Right renal cortex interstitium (tissue), 3 donors: ENCODE measurements at regions not wholly inside any gene's neighbourhood (a gene's known extent, or its start where the extent isn't known, plus 50 kb on each side); places are given as distances from the start of the nearest gene placed in this dataset.
"Not testable (repeated sequence)": the region's sequence is repeated elsewhere in the genome, so short reads cannot be mapped to it uniquely, and the experiment has no call there.

Experiments
- DNase-seq, 3 donors: peaks; one replicate each; pipeline ENCODE4 v3.0.0-alpha.2; 2013; ENCODE audit warnings: low read depth in 3 of 3, low spot score in 2 of 3

GRCh38 chr2:83016343-83017110, 1442.6 kb downstream of the SUCLG1 start:
- DNase-seq = no peak

GRCh38 chr2:83015900-83016299, 1443.2 kb downstream of the SUCLG1 start:
- DNase-seq = no peak

- no peak for DNase-seq
Observed at GRCh38 chr2:83015035-83015715, 1443.9 kb downstream of the SUCLG1 start.

GRCh38 chr2:83014462-83014861, 1444.6 kb downstream of the SUCLG1 start:
- no peak for DNase-seq

- DNase-seq = no peak
Observed at GRCh38 chr2:83006961-83007360, 1452.1 kb downstream of the SUCLG1 start.

- DNase-seq = no peak
Observed at GRCh38 chr2:83003555-83003954, 1455.5 kb downstream of the SUCLG1 start.

- DNase-seq = peak in 1 of 3 donors; percentile 27
Observed at GRCh38 chr2:83002706-83003105, 1456.4 kb downstream of the SUCLG1 start.

GRCh38 chr2:82998781-82999180, 1460.3 kb downstream of the SUCLG1 start:
- DNase-seq = no peak

- no peak for DNase-seq
Observed at GRCh38 chr2:82996217-82996616, 1462.9 kb downstream of the SUCLG1 start.

- DNase-seq = no peak
Observed at GRCh38 chr2:82994151-82994550, 1464.9 kb downstream of the SUCLG1 start.

GRCh38 chr2:82993609-82994008, 1465.5 kb downstream of the SUCLG1 start:
- DNase-seq = no peak

- DNase-seq = no peak
Observed at GRCh38 chr2:82992968-82993367, 1466.1 kb downstream of the SUCLG1 start.

- not testable (repeated sequence) for DNase-seq
Observed at GRCh38 chr2:82987706-82988105, 1471.4 kb downstream of the SUCLG1 start.

GRCh38 chr2:82986899-82987298, 1472.2 kb downstream of the SUCLG1 start:
- no peak for DNase-seq

GRCh38 chr2:82985572-82986197, 1473.4 kb downstream of the SUCLG1 start:
- no peak for DNase-seq

GRCh38 chr2:82968358-82968757, 1490.7 kb downstream of the SUCLG1 start:
- DNase-seq = no peak

GRCh38 chr2:82964341-82964740, 1494.7 kb downstream of the SUCLG1 start:
- DNase-seq = no peak

- no peak for DNase-seq
Observed at GRCh38 chr2:82959727-82960126, 1499.4 kb downstream of the SUCLG1 start.

GRCh38 chr2:82954868-82955267, 1504.2 kb downstream of the SUCLG1 start:
- DNase-seq = no peak

- DNase-seq = no peak
Observed at GRCh38 chr2:82939211-82939610, 1519.9 kb downstream of the SUCLG1 start.

- not testable (repeated sequence) for DNase-seq
Observed at GRCh38 chr2:82938321-82938845, 1520.7 kb downstream of the SUCLG1 start.

GRCh38 chr2:82913566-82913965, 1545.5 kb downstream of the SUCLG1 start:
- no peak for DNase-seq
